ENCODE measurements at regions not wholly inside any gene's neighbourhood (a gene's known extent, or its start where the extent isn't known, plus 50 kb on each side); places are given as distances from the start of the nearest gene placed in this dataset.

DNA sequence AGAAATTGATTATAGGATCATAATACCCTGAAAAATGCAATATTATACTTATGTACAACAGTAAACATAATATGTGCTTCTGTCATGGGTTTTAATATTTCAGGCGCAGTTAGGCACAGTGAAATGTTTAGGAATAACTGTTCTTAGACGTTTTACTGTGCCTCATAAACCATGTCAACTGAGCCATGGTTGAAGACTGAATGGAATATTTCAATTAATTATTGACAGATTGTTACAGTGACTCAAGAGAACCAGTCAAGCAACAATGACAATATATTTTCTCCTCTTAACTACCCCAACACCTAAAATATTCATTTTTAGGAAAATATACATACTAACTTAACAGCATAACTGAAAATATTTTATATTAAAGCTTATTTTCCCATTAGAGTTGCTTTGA, 852.7 kb upstream of the FRG1 start:
- TF ChIP-seq POLR2A (IDR thresholded peaks at IDR 0.05), result no peak
- TF ChIP-seq, protein P1, sequence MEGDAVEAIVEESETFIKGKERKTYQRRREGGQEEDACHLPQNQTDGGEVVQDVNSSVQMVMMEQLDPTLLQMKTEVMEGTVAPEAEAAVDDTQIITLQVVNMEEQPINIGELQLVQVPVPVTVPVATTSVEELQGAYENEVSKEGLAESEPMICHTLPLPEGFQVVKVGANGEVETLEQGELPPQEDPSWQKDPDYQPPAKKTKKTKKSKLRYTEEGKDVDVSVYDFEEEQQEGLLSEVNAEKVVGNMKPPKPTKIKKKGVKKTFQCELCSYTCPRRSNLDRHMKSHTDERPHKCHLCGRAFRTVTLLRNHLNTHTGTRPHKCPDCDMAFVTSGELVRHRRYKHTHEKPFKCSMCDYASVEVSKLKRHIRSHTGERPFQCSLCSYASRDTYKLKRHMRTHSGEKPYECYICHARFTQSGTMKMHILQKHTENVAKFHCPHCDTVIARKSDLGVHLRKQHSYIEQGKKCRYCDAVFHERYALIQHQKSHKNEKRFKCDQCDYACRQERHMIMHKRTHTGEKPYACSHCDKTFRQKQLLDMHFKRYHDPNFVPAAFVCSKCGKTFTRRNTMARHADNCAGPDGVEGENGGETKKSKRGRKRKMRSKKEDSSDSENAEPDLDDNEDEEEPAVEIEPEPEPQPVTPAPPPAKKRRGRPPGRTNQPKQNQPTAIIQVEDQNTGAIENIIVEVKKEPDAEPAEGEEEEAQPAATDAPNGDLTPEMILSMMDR (IDR thresholded peaks at IDR 0.05), result no peak
- no peak for DNase-seq (ENCODE audit: low spot score in 2 of 2)
- 67 to 68% methylated on average over 2 of the region's 2 CpGs for WGBS, 2 donors
- intact Hi-C loops (cut with DNase I; ENCODE audit: low total_unique reads), result no loop called here
- no peak overlapping the region for H3K4me3 ChIP-seq (ENCODE audit: low read depth, poor library complexity, severe bottlenecking)

DNA sequence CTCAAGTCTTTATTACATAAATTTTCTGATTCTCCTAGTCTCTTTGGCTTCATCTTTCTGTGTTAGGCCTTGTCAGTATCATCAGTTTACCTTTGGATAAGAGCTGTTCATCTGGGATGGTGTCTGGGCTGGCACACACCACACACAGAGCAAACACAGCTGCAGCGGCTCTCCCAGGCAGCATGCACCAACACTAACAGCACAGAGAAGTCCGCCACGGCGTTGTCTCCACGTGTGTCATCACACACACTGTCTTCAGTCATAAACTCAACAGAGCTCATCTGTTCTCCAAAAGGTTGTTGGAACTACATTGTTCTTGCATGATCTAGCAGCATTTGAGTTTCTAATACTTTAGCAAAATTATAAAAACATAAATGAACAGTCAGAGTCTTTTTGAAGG, 851.9 kb upstream of the FRG1 start:
- no peak for DNase-seq (ENCODE audit: low spot score in 2 of 2)
- WGBS, 2 donors, result 71 to 81% methylated on average over 5 of the region's 5 CpGs
- no peak overlapping the region for H3K4me3 ChIP-seq (ENCODE audit: low read depth, poor library complexity, severe bottlenecking)
- intact Hi-C loops (cut with DNase I; ENCODE audit: low total_unique reads), result no loop called here
- TF ChIP-seq POLR2A (IDR thresholded peaks at IDR 0.05), result no peak
- TF ChIP-seq, protein P1 (IDR thresholded peaks at IDR 0.05), result no peak

DNA sequence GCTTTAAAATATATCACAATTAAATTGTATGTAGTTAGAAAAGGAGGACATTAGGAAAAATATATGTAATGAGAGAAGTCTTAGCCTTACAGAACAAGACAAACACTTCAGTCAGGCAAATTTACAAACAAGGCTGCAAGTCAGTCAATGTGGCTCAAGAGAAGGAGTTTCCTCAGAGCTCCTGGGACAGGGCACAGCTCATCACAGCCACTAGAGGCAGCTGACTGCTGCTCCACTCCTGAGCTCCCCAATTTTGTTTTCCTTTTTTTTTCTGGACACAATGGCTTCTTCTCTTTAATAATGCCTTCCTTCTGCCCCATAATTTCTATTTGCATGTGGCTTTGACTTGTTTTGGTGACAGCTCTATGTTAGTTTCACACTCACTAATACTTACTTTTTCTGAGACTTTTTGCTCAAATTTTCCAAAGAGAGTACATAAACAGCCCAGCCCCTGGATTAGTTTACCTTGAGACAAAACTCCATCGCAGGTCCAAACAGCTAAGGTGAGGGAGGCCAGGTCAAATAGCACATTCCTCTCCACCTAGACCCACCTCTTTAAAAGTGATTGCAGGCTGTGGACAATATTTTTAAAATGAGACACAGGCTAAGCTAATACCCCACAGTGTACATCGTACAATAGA, 850.4 kb upstream of the FRG1 start:
- TF ChIP-seq POLR2A (IDR thresholded peaks at IDR 0.05), result no peak
- TF ChIP-seq, protein P1 (IDR thresholded peaks at IDR 0.05), result no peak
- no peak overlapping the region for H3K4me3 ChIP-seq (ENCODE audit: low read depth, poor library complexity, severe bottlenecking)
- no peak for DNase-seq (ENCODE audit: low spot score in 2 of 2)
- 86 to 87% methylated on average over 2 of the region's 2 CpGs for WGBS, 2 donors
- intact Hi-C loops (cut with DNase I; ENCODE audit: low total_unique reads), result no loop called here

GRCh38 chr4:189092581-189092980, 848.1 kb upstream of the FRG1 start:
- DNase-seq (ENCODE audit: low spot score in 2 of 2), result no peak
- TF ChIP-seq, protein P1 (IDR thresholded peaks at IDR 0.05), result no peak
- no peak for TF ChIP-seq POLR2A (IDR thresholded peaks at IDR 0.05)
- intact Hi-C loops (cut with DNase I; ENCODE audit: low total_unique reads), result no loop called here
- H3K4me3 ChIP-seq (ENCODE audit: low read depth, poor library complexity, severe bottlenecking), result no peak overlapping the region
- 49 to 59% methylated on average over 4 of the region's 4 CpGs for WGBS, 2 donors

DNA sequence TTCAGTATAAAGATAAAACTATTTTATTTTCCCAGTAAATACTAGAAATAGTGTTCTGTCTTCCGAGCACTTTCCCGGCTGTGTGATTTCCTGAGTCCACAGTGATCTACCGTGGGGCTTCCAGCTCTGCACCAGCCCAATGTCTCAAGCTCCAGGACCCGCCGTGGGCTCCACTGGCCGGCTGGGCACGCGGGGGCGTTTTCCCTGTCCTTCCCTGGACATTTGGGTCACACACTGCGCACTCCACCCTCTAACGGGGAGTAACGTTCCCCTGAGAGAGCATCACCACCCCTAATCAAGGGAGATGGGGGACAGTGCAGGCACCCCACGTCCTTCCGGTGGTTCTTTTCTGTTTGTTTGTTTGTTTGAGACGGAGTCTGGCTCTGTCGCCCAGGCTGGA, 844.6 kb upstream of the FRG1 start:
- no peak for DNase-seq (ENCODE audit: low spot score in 2 of 2)
- WGBS, 2 donors, result 93 to 95% methylated on average over 16 of the region's 16 CpGs
- intact Hi-C loops (cut with DNase I; ENCODE audit: low total_unique reads), result no loop called here

More for the DNA sequence above, 844.6 kb upstream of the FRG1 start:
- no peak overlapping the region for H3K4me3 ChIP-seq (ENCODE audit: low read depth, poor library complexity, severe bottlenecking)
- TF ChIP-seq, protein P1 (IDR thresholded peaks at IDR 0.05), result no peak
- no peak for TF ChIP-seq POLR2A (IDR thresholded peaks at IDR 0.05)

All from lower leg skin (tissue), 4 donors.